RWPE2 (cell line): ENCODE measurements at regions not wholly inside any gene's neighbourhood (a gene's known extent, or its start where the extent isn't known, plus 50 kb on each side); places are given as distances from the start of the nearest gene placed in this dataset.

Experiments used
- ATAC-seq: fragments of 200-7000 bp; cut with Tn5 transposase; 3 replicates; pipeline ENCODE4 v1.9.1; 2021; ENCODE audit warnings: low read depth
- DNase-seq: peaks from one replicate; pipeline ENCODE4 v3.0.0-alpha.2; 2020; ENCODE audit warnings: low spot score
- H3K27ac ChIP-seq: fragments of 450-650 bp; 2 replicates; pipeline ENCODE4 v1.5.1; 2017; ENCODE audit warnings: mild to moderate bottlenecking; ENCODE audit not compliant: poor library complexity, severe bottlenecking
- H3K27me3 ChIP-seq: fragments of 250-450 bp; sonication (Bioruptor Pico); 2 replicates; pipeline ENCODE4 v1.5.1; 2021; ENCODE audit warnings: mild to moderate bottlenecking, moderate library complexity; ENCODE audit not compliant: insufficient read depth, poor library complexity, severe bottlenecking
- H3K36me3 ChIP-seq: fragments of 250-450 bp; sonication (Bioruptor Pico); 2 replicates; pipeline ENCODE4 v1.5.1; 2020; ENCODE audit warnings: low read depth, mild to moderate bottlenecking, moderate library complexity
- H3K4me1 ChIP-seq: fragments of 250-450 bp; sonication (Bioruptor Pico); 2 replicates; pipeline ENCODE4 v1.5.1; 2021; ENCODE audit warnings: mild to moderate bottlenecking, moderate library complexity; ENCODE audit not compliant: insufficient read depth, poor library complexity, severe bottlenecking
- H3K4me3 ChIP-seq: fragments of 250-450 bp; sonication (Bioruptor Pico); 2 replicates; pipeline ENCODE4 v1.5.1; 2021; ENCODE audit warnings: mild to moderate bottlenecking, moderate library complexity; ENCODE audit not compliant: severe bottlenecking
- H3K9me3 ChIP-seq: fragments of 250-450 bp; sonication (Bioruptor Pico); 2 replicates; pipeline ENCODE4 v1.5.1; 2021; ENCODE audit warnings: mild to moderate bottlenecking, moderate library complexity; ENCODE audit not compliant: severe bottlenecking
- CTCF ChIP-seq: fragments of 450-650 bp; IDR thresholded peaks from one replicate; pipeline ENCODE4 v1.5.1; 2017; ENCODE audit warnings: mild to moderate bottlenecking, moderate library complexity; ENCODE audit not compliant: poor library complexity, severe bottlenecking

GRCh38 chr13:50671497-50671850 is 172.0 kb downstream of the DLEU7 start:
- H3K4me3 ChIP-seq = no peak overlapping the region
- no peaks in the 10 kb centered on the region for H3K27me3 ChIP-seq
- H3K9me3 ChIP-seq = no peaks in the 10 kb centered on the region
- no peak for ATAC-seq
- TF ChIP-seq CTCF = no peak
- DNase-seq = no peak
- H3K27ac ChIP-seq = no peak overlapping the region
- H3K4me1 ChIP-seq = peaks cover 11% of the 10 kb centered on the region
- H3K36me3 ChIP-seq = no peaks in the 10 kb centered on the region

GRCh38 chr13:50672025-50672424 is 171.5 kb downstream of the DLEU7 start:
- Histone ChIP-seq H3K4me1 (peaks cover 14% of the 10 kb centered on the region), H3K9me3 (no peaks in the 10 kb centered on the region), H3K27me3 (no peaks in the 10 kb centered on the region), H3K36me3 (no peaks in the 10 kb centered on the region), H3K4me3 (no peak overlapping the region), H3K27ac (no peak overlapping the region)
- DNase-seq = no peak
- no peak for ATAC-seq
- no peak for TF ChIP-seq CTCF

- TF ChIP-seq CTCF = no peak
- ATAC-seq (no peak), DNase-seq (no peak)
- peaks cover 42% of the 10 kb centered on the region for H3K4me1 ChIP-seq
- no peaks in the 10 kb centered on the region for H3K9me3 ChIP-seq
- no peak overlapping the region for H3K4me3 ChIP-seq
- H3K27me3 ChIP-seq = no peaks in the 10 kb centered on the region
- no peaks in the 10 kb centered on the region for H3K36me3 ChIP-seq
- no peak overlapping the region for H3K27ac ChIP-seq
Measured at GRCh38 chr13:50675651-50676050, 167.8 kb downstream of the DLEU7 start.

GRCh38 chr13:50676602-50677001 is 166.9 kb downstream of the DLEU7 start:
- Histone ChIP-seq H3K9me3 (no peaks in the 10 kb centered on the region), H3K27me3 (no peaks in the 10 kb centered on the region), H3K36me3 (no peaks in the 10 kb centered on the region), H3K4me3 (no peak overlapping the region), H3K27ac (peak overlapping the region; percentile 54), H3K4me1 (peaks cover 41% of the 10 kb centered on the region)
- no peak for TF ChIP-seq CTCF
- ATAC-seq (peak; percentile 55; the same call in 1 of the 3 replicates), DNase-seq (no peak)

GRCh38 chr13:50677258-50677657 is 166.2 kb downstream of the DLEU7 start:
- ATAC-seq (no peak), DNase-seq (no peak)
- Histone ChIP-seq H3K4me3 (no peak overlapping the region), H3K27ac (peak overlapping the region; percentile 54), H3K27me3 (no peaks in the 10 kb centered on the region), H3K4me1 (peaks cover 34% of the 10 kb centered on the region), H3K36me3 (no peaks in the 10 kb centered on the region), H3K9me3 (no peaks in the 10 kb centered on the region)
- TF ChIP-seq CTCF = no peak
